Hepatocyte (in vitro differentiated cells): ENCODE measurements at regions not wholly inside any gene's neighbourhood (a gene's known extent, or its start where the extent isn't known, plus 50 kb on each side); places are given as distances from the start of the nearest gene placed in this dataset.

Source experiments
- DNase-seq: peaks from one replicate; pipeline ENCODE4 v3.0.0-alpha.2; 2016; ENCODE audit warnings: low spot score
- H2AFZ ChIP-seq: fragments of 200-600 bp; sonication (generic); 2 replicates; pipeline ENCODE4 v1.6.0; 2016; ENCODE audit warnings: antibody characterized with exemption, mild to moderate bottlenecking
- H3K27ac ChIP-seq: fragments of 200-600 bp; sonication (generic); 2 replicates; pipeline ENCODE4 v1.5.1; 2016; ENCODE audit warnings: mild to moderate bottlenecking
- H3K27me3 ChIP-seq: fragments of 200-600 bp; sonication (generic); 2 replicates; pipeline ENCODE4 v1.6.1; 2016
- H3K36me3 ChIP-seq: fragments of 200-600 bp; sonication (generic); replicated peaks from 2 replicates; pipeline ENCODE4 v1.5.1; 2016; ENCODE audit warnings: low read depth; ENCODE audit not compliant: insufficient read depth
- H3K4me1 ChIP-seq: fragments of 200-600 bp; sonication (generic); 2 replicates; pipeline ENCODE4 v1.5.1; 2016; ENCODE audit warnings: mild to moderate bottlenecking, moderate library complexity; ENCODE audit not compliant: insufficient read depth
- H3K4me2 ChIP-seq: fragments of 200-600 bp; sonication (generic); 2 replicates; pipeline ENCODE4 v1.6.0; 2016
- H3K4me3 ChIP-seq: fragments of 200-600 bp; sonication (generic); 2 replicates; pipeline ENCODE4 v1.5.1; 2016; ENCODE audit warnings: mild to moderate bottlenecking
- H3K79me2 ChIP-seq: fragments of 200-600 bp; sonication (generic); 2 replicates; pipeline ENCODE4 v1.6.0; 2017; ENCODE audit warnings: mild to moderate bottlenecking
- H3K9me2 ChIP-seq: fragments of 200-600 bp; sonication (generic); replicated peaks from 2 replicates; pipeline ENCODE4 v1.6.0; 2017; ENCODE audit warnings: mild to moderate bottlenecking; ENCODE audit not compliant: insufficient read depth
- H3K9me3 ChIP-seq: fragments of 200-600 bp; sonication (generic); 2 replicates; pipeline ENCODE4 v1.5.1; 2016; ENCODE audit warnings: low read depth, mild to moderate bottlenecking
- H4K20me1 ChIP-seq: fragments of 200-600 bp; sonication (generic); 2 replicates; pipeline ENCODE4 v1.6.0; 2016; ENCODE audit warnings: mild to moderate bottlenecking; ENCODE audit not compliant: insufficient read depth, poor library complexity, severe bottlenecking
- EZH2 ChIP-seq: fragments of 200-600 bp; sonication (generic); IDR thresholded peaks from 2 replicates; pipeline ENCODE4 v1.6.1; 2016; ENCODE audit warnings: antibody characterized with exemption, mild to moderate bottlenecking, borderline replicate concordance
- EZH2phosphoT487 ChIP-seq: fragments of 200-600 bp; sonication (generic); IDR thresholded peaks from one replicate; pipeline ENCODE4 v1.6.1; 2018; ENCODE audit warnings: antibody characterized with exemption, mild to moderate bottlenecking, low read depth, moderate library complexity; ENCODE audit not compliant: unreplicated experiment, severe bottlenecking
- WGBS: methylation state at CpG from one replicate; pipeline ENCODE4 v1.1.6; 2016; ENCODE audit warnings: low lambda C conversion rate; ENCODE audit errors: missing lambda C conversion rate; 5-methylcytosine and 5-hydroxymethylcytosine counted together
- TF ChIP-seq, protein P1 (sequence below): fragments of 200-600 bp; sonication (generic); IDR thresholded peaks from 2 replicates; pipeline ENCODE4 v1.5.1; 2016; ENCODE audit warnings: antibody characterized with exemption, mild to moderate bottlenecking; ENCODE audit not compliant: poor library complexity

DNA sequence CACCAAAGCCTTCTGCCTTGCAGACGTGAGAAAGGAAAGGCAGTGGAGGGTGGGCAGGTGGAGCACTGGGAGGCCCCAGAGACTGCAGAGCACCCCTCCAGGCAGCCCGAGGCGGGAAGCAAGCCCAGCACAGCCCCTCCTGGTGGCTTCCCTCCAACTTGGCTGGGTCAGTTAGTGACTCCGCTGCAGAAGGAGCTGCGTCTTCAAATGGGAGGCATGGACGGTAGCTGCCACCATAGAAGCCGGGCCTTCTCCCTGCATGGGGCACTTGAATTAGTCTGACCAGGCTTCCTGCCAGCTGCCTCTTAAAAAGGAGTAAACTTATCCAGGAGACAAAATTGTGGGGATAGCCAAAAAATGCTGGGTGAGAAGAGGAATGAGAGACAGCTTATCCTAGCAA lies 88.0 kb upstream of the RPS6KA2 start:
- DNase-seq = no peak
- H2AFZ ChIP-seq = no peak overlapping the region

GRCh38 chr6:166714581-166714980 lies 87.5 kb upstream of the RPS6KA2 start:
- no peak for TF ChIP-seq EZH2
- TF ChIP-seq, protein P1, sequence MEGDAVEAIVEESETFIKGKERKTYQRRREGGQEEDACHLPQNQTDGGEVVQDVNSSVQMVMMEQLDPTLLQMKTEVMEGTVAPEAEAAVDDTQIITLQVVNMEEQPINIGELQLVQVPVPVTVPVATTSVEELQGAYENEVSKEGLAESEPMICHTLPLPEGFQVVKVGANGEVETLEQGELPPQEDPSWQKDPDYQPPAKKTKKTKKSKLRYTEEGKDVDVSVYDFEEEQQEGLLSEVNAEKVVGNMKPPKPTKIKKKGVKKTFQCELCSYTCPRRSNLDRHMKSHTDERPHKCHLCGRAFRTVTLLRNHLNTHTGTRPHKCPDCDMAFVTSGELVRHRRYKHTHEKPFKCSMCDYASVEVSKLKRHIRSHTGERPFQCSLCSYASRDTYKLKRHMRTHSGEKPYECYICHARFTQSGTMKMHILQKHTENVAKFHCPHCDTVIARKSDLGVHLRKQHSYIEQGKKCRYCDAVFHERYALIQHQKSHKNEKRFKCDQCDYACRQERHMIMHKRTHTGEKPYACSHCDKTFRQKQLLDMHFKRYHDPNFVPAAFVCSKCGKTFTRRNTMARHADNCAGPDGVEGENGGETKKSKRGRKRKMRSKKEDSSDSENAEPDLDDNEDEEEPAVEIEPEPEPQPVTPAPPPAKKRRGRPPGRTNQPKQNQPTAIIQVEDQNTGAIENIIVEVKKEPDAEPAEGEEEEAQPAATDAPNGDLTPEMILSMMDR = no peak
- TF ChIP-seq EZH2phosphoT487 = no peak
- no peak overlapping the region for H3K4me2 ChIP-seq
- no peaks in the 10 kb centered on the region for H4K20me1 ChIP-seq
- 94% methylated on average over 10 of the region's 10 CpGs for WGBS
- no peaks in the 10 kb centered on the region for H3K79me2 ChIP-seq
- H3K9me3 ChIP-seq = no peaks in the 10 kb centered on the region
- H3K27ac ChIP-seq = no peak overlapping the region
- no peak overlapping the region for H2AFZ ChIP-seq
- no peaks in the 10 kb centered on the region for H3K36me3 ChIP-seq
- H3K4me1 ChIP-seq = no peaks in the 10 kb centered on the region
- H3K4me3 ChIP-seq = no peak overlapping the region
- no peaks in the 10 kb centered on the region for H3K9me2 ChIP-seq
- DNase-seq = no peak
- H3K27me3 ChIP-seq = peaks cover 3% of the 10 kb centered on the region

More for the DNA sequence above, 88.0 kb upstream of the RPS6KA2 start:
- Histone ChIP-seq H3K9me3 (no peaks in the 10 kb centered on the region), H3K4me3 (no peak overlapping the region), H3K27ac (no peak overlapping the region), H3K9me2 (no peaks in the 10 kb centered on the region), H3K4me1 (no peaks in the 10 kb centered on the region), H3K27me3 (peaks cover 5% of the 10 kb centered on the region), H3K79me2 (no peaks in the 10 kb centered on the region), H3K36me3 (no peaks in the 10 kb centered on the region), H3K4me2 (no peak overlapping the region), H4K20me1 (no peaks in the 10 kb centered on the region)
- TF ChIP-seq EZH2phosphoT487 (no peak), EZH2 (no peak)
- TF ChIP-seq, protein P1 = no peak
- WGBS = 88% methylated on average over 7 of the region's 7 CpGs

DNA sequence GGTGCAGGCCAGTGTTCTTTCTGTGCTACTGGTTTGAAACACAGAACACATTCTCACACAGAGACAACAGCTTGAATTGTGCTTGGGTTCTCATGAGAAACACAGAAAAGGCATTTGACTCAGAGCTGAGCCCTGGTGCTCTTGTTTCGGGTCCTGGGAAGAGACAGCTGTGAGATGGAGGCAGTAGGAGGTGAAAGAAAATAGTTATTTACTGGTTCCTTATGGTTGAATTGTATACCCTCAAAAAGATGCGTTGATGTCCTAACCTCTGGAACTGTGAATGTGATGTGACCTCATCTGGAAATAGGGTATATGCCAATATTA lies 87.1 kb upstream of the RPS6KA2 start:
- no peaks in the 10 kb centered on the region for H3K9me2 ChIP-seq
- TF ChIP-seq EZH2phosphoT487 (no peak), EZH2 (no peak)
- TF ChIP-seq, protein P1 = no peak
- no peaks in the 10 kb centered on the region for H3K79me2 ChIP-seq
- no peaks in the 10 kb centered on the region for H3K36me3 ChIP-seq
- H4K20me1 ChIP-seq = no peaks in the 10 kb centered on the region
- 94% methylated on average over 2 of the region's 2 CpGs for WGBS
- H3K27ac ChIP-seq = no peak overlapping the region
- DNase-seq = no peak
- no peaks in the 10 kb centered on the region for H3K4me1 ChIP-seq
- no peaks in the 10 kb centered on the region for H3K9me3 ChIP-seq
- no peak overlapping the region for H3K4me3 ChIP-seq
- H3K27me3 ChIP-seq = no peaks in the 10 kb centered on the region
- H2AFZ ChIP-seq = no peak overlapping the region
- no peak overlapping the region for H3K4me2 ChIP-seq
